GM20000 (cell line): ENCODE measurements at regions not wholly inside any gene's neighbourhood (a gene's known extent, or its start where the extent isn't known, plus 50 kb on each side); places are given as distances from the start of the nearest gene placed in this dataset.

Experiments
- DNase-seq: peaks from one replicate; pipeline ENCODE4 v3.0.0; 2012; ENCODE audit warnings: low spot score
- CTCF ChIP-seq: IDR thresholded peaks from 2 replicates; pipeline ENCODE4 v1.5.1; 2012; ENCODE audit warnings: mild to moderate bottlenecking, control low read depth; ENCODE audit errors: extremely low read depth, missing control alignments

DNA sequence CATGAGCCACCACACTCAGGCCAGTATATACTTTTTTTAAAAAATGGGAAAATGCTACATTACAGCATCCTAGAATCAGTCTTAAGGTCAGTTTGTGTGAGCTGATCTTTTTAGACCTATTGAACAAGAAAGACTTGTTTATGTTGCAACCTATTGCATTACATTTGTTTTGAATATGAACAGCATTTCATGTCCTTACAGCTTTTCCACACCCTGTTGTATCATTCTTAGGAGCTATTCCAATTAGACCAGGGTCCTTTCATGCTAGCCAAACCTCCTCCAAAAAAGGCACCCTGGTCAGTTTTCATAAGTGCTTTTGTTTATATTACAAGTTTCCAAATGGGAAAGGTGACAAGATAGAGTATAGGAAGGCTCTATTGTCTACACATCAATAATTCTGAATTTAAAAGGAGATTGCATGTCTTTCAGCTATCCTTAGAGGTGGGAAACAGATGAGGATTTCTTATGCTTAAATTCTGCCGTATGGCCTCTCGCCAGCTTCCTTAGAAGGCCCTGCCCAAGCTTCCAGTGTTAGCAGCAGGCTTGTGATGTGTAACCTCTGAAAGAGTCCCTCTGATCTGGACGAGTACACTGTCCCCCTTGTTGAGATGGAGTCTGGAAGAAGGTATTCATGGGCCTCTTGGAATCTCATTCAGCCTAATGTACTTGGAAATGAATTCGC lies 171.9 kb downstream of the OTUD1 start:
- DNase-seq = no peak
- no peak for TF ChIP-seq CTCF

- DNase-seq = no peak
- TF ChIP-seq CTCF = no peak
Observed at GRCh38 chr10:23611308-23612029, 172.6 kb downstream of the OTUD1 start.

DNA sequence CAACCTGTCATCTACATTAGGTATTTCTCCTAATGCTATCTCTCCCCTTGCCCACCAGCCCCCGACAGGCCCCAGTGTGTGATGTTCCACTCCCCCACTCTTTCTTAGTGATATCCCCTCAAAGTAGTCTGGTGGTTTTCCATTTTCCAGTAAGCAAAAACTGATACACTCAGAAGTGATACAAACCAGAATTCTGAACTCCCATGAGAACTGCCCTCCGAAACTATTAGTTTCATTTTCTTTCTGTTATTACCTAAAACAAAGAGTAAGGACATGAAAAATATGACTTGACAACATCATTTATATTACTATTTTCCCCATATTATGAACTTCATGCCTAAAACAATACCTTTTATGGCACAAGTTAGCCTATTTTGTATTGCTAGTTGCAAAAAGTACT lies 175.0 kb downstream of the OTUD1 start:
- no peak for TF ChIP-seq CTCF
- DNase-seq = no peak

GRCh38 chr10:23614483-23614882 lies 175.6 kb downstream of the OTUD1 start:
- TF ChIP-seq CTCF = no peak
- DNase-seq = no peak

GRCh38 chr10:23630376-23630775 lies 191.5 kb downstream of the OTUD1 start:
- no peak for DNase-seq
- TF ChIP-seq CTCF = no peak

DNA sequence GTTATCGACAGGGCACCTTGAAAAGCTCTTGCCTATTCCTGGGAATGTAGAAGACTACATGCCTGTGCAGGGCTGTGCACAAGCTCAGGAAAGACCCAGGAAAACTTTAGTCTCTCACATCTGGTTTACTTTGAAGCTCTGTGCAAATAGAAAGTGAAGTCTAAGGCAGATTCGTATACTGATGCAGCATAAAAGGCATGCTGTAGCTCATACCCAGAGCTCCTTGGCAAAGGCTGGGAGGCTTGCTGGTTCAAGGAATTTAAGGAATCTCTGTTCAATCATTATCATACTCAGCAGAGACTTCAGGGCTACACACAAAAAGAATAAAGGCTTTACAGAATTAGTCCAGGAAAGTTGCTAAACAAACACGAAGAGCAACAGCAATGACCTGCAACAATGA lies 192.0 kb downstream of the OTUD1 start:
- DNase-seq = no peak
- no peak for TF ChIP-seq CTCF

DNA sequence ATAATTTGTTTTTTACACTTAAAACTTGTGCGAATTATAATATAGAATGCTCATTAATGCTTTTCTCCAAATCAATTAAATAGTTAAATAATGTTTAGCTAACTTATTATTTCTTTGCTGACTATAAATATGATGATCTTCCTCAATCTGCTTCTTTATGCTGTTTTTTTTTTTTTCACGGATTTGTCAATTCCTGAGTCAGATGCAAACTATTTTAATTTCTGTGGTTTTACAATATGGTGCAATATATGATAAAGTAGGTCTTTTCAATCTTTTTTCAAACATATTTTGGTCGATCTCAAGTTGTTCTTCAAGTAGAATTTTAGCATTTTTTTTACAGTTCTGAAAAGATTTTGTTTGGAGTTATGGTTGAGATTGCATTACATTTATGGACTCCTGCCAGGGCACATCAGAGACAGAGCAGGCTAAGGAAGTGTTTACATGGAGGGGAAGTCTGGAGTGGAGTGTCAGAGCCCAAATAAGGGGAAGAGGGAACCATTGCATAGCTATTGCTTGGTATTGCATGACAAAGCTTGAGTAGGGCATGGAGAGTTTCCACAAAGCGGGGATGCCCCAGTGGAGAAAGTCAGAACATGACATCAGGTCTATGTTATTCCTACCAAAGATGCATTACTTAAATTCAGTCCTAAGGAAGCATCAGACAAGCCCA lies 204.4 kb downstream of the OTUD1 start:
- DNase-seq = no peak
- TF ChIP-seq CTCF = no peak
